Esophagus mucosa (tissue), 1 donor: ENCODE measurements at regions not wholly inside any gene's neighbourhood (a gene's known extent, or its start where the extent isn't known, plus 50 kb on each side); places are given as distances from the start of the nearest gene placed in this dataset.
A peak's percentile ranks its signal among the peaks of the same experiment; 100 is the strongest.
"Not testable (repeated sequence)": the region's sequence is repeated elsewhere in the genome, so short reads cannot be mapped to it uniquely, and the experiment has no call there.

Experiments used
- ATAC-seq: fragments of 200-7000 bp; cut with Tn5 transposase; one replicate; pipeline ENCODE4 v1.9.1; 2020
- donor health status: DM: yes; HTN: yes; CAD: no.

GRCh38 chr4:151564321-151564720, 155.3 kb downstream of the FHIP1A start:
- ATAC-seq: no peak

GRCh38 chr4:151565583-151565982, 156.6 kb downstream of the FHIP1A start:
- no peak for ATAC-seq

GRCh38 chr4:151566053-151566452, 157.1 kb downstream of the FHIP1A start:
- ATAC-seq: no peak

- no peak for ATAC-seq
These were observed 158.1 kb downstream of the FHIP1A start for GRCh38 chr4:151567056-151567455.

GRCh38 chr4:151568966-151569365, 160.0 kb downstream of the FHIP1A start:
- peak; percentile 54 for ATAC-seq

GRCh38 chr4:151569650-151570049, 160.7 kb downstream of the FHIP1A start:
- ATAC-seq: peak; percentile 35

- ATAC-seq: peak; percentile 46
These were observed 164.5 kb downstream of the FHIP1A start for GRCh38 chr4:151573474-151573873.

- ATAC-seq: peak; percentile 99
These were observed 165.0 kb downstream of the FHIP1A start for GRCh38 chr4:151573945-151574344.

GRCh38 chr4:151574968-151575367, 166.0 kb downstream of the FHIP1A start:
- ATAC-seq: no peak

- peak; percentile 34 for ATAC-seq
These were observed 166.7 kb downstream of the FHIP1A start for GRCh38 chr4:151575646-151576045.

GRCh38 chr4:151576627-151577026, 167.7 kb downstream of the FHIP1A start:
- no peak for ATAC-seq

GRCh38 chr4:151581570-151581969, 172.6 kb downstream of the FHIP1A start:
- ATAC-seq: no peak

GRCh38 chr4:151582098-151582497, 173.1 kb downstream of the FHIP1A start:
- ATAC-seq: no peak

GRCh38 chr4:151583157-151583914, 174.4 kb downstream of the FHIP1A start:
- ATAC-seq: no peak

- peak; percentile 43 for ATAC-seq
These were observed 175.1 kb downstream of the FHIP1A start for GRCh38 chr4:151584101-151584500.

- not testable (repeated sequence) for ATAC-seq
These were observed 165.2 kb downstream of the GATB start for GRCh38 chr4:151595629-151596028.

- not testable (repeated sequence) for ATAC-seq
These were observed 163.1 kb downstream of the GATB start for GRCh38 chr4:151597691-151598090.

GRCh38 chr4:151599863-151600262, 160.9 kb downstream of the GATB start:
- ATAC-seq: no peak

GRCh38 chr4:151600432-151600831, 160.4 kb downstream of the GATB start:
- ATAC-seq: no peak

- ATAC-seq: no peak
These were observed 157.4 kb downstream of the GATB start for GRCh38 chr4:151603377-151603776.

GRCh38 chr4:151604238-151604637, 156.6 kb downstream of the GATB start:
- ATAC-seq: peak; percentile 42

GRCh38 chr4:151605215-151605614, 155.6 kb downstream of the GATB start:
- ATAC-seq: no peak

- ATAC-seq: no peak
These were observed 154.7 kb downstream of the GATB start for GRCh38 chr4:151606061-151606460.

- ATAC-seq: no peak
These were observed 150.6 kb downstream of the GATB start for GRCh38 chr4:151610229-151610628.

- no peak for ATAC-seq
These were observed 148.8 kb downstream of the GATB start for GRCh38 chr4:151611960-151612359.
